Neural cell (in vitro differentiated cells): ENCODE measurements at regions not wholly inside any gene's neighbourhood (a gene's known extent, or its start where the extent isn't known, plus 50 kb on each side); places are given as distances from the start of the nearest gene placed in this dataset.

ENCODE experiments used
- H2AFZ ChIP-seq: fragments of 200-600, 300-800 bp; sonication (generic), shearing (Covaris generic); 2 replicates; pipeline ENCODE4 v1.6.0; 2014; ENCODE audit warnings: low read depth, mild to moderate bottlenecking, antibody characterized with exemption, low read length, moderate library complexity
- H3F3A ChIP-seq: fragments of 200-600 bp; shearing (Covaris generic); 2 replicates; pipeline ENCODE4 v1.6.1; 2016; ENCODE audit warnings: mild to moderate bottlenecking, moderate library complexity, mixed read lengths, antibody characterized with exemption, low read length; ENCODE audit not compliant: insufficient read depth, poor library complexity, severe bottlenecking
- H3K27ac ChIP-seq: fragments of 200-600, 300-800 bp; sonication (generic), shearing (Covaris generic); 2 replicates; pipeline ENCODE4 v1.5.1; 2014; ENCODE audit warnings: mild to moderate bottlenecking, low read length, moderate library complexity
- H3K27me3 ChIP-seq: fragments of 300-800, 200-600 bp; sonication (generic), shearing (Covaris generic); 2 replicates; pipeline ENCODE4 v1.6.0; 2014; ENCODE audit warnings: mild to moderate bottlenecking, low read depth, low read length, moderate library complexity; ENCODE audit not compliant: insufficient read depth
- H3K36me3 ChIP-seq: fragments of 300-800, 200-600 bp; sonication (generic), shearing (Covaris generic); 2 replicates; pipeline ENCODE4 v1.5.1; 2014; ENCODE audit warnings: mild to moderate bottlenecking, antibody characterized with exemption, low read length, moderate library complexity; ENCODE audit not compliant: insufficient read depth
- H3K4me2 ChIP-seq: fragments of 300-800, 200-600 bp; sonication (generic), shearing (Covaris generic); 2 replicates; pipeline ENCODE4 v1.6.0; 2014; ENCODE audit warnings: mild to moderate bottlenecking, low read length
- H3K4me3 ChIP-seq: fragments of 300-800, 200-600 bp; sonication (generic), shearing (Covaris generic); 2 replicates; pipeline ENCODE4 v1.5.1; 2014; ENCODE audit warnings: mild to moderate bottlenecking, low read length, moderate library complexity
- H3K79me2 ChIP-seq: fragments of 200-600 bp; shearing (Covaris generic); replicated peaks from 2 replicates; pipeline ENCODE4 v1.6.0; 2014; ENCODE audit warnings: mild to moderate bottlenecking, low read length, moderate library complexity; ENCODE audit not compliant: insufficient read depth
- H3K9ac ChIP-seq: fragments of 300-800, 200-600 bp; sonication (generic), shearing (Covaris generic); 2 replicates; pipeline ENCODE4 v1.6.1; 2016; ENCODE audit warnings: mild to moderate bottlenecking, low read length, mixed read lengths
- H3K9me2 ChIP-seq: fragments of 200-600 bp; shearing (Covaris generic); 2 replicates; pipeline ENCODE4 v1.6.1; 2016; ENCODE audit warnings: mild to moderate bottlenecking, low read length, mixed read lengths; ENCODE audit not compliant: insufficient read depth
- H3K9me3 ChIP-seq: fragments of 200-600, 300-800 bp; sonication (generic), shearing (Covaris generic); 2 replicates; pipeline ENCODE4 v1.6.1; 2016; ENCODE audit warnings: mild to moderate bottlenecking, mixed run types, low read length, moderate library complexity, mixed read lengths
- H4K20me1 ChIP-seq: fragments of 200-600 bp; shearing (Covaris generic); 2 replicates; pipeline ENCODE4 v1.6.1; 2016; ENCODE audit warnings: mild to moderate bottlenecking, mixed run types; ENCODE audit not compliant: insufficient read depth
- EP300 ChIP-seq: fragments of 450-650 bp; conservative IDR thresholded peaks from 2 replicates; pipeline ENCODE4 v1.6.1; 2014; ENCODE audit warnings: antibody characterized with exemption, mild to moderate bottlenecking, moderate library complexity; ENCODE audit not compliant: poor library complexity, severe bottlenecking
- EZH2 ChIP-seq: fragments of 200-600, 300-800 bp; shearing (Covaris generic), sonication (generic); IDR thresholded peaks from 2 replicates; pipeline ENCODE4 v1.6.1; 2014; ENCODE audit warnings: antibody characterized with exemption, low read length, borderline replicate concordance, mild to moderate bottlenecking; ENCODE audit not compliant: insufficient read depth, poor library complexity, severe bottlenecking
- MXI1 ChIP-seq: fragments of 450-650 bp; conservative IDR thresholded peaks from 2 replicates; pipeline ENCODE4 v1.6.1; 2014; ENCODE audit warnings: antibody characterized with exemption, mild to moderate bottlenecking; ENCODE audit not compliant: poor library complexity, severe bottlenecking
- POLR2AphosphoS5 ChIP-seq: IDR thresholded peaks from 2 replicates; pipeline ENCODE4 v1.6.1; 2012
- RAD21 ChIP-seq: fragments of 450-650 bp; conservative IDR thresholded peaks from 2 replicates; pipeline ENCODE4 v1.6.1; 2014; ENCODE audit warnings: antibody characterized with exemption, mild to moderate bottlenecking, moderate library complexity
- REST ChIP-seq: IDR thresholded peaks from 2 replicates; pipeline ENCODE4 v1.6.1; 2012; ENCODE audit warnings: borderline replicate concordance
- SMC3 ChIP-seq: fragments of 450-650 bp; conservative IDR thresholded peaks from 2 replicates; pipeline ENCODE4 v1.6.1; 2014; ENCODE audit warnings: antibody characterized with exemption, mild to moderate bottlenecking, moderate library complexity; ENCODE audit not compliant: poor library complexity
- TAF1 ChIP-seq: IDR thresholded peaks from 2 replicates; pipeline ENCODE4 v1.6.1; 2012; ENCODE audit warnings: low read depth
- TF ChIP-seq, protein P1 (sequence below): fragments of 450-650 bp; IDR thresholded peaks from 2 replicates; pipeline ENCODE4 v1.5.1; 2014; ENCODE audit warnings: antibody characterized with exemption, mild to moderate bottlenecking, moderate library complexity; ENCODE audit not compliant: poor library complexity, severe bottlenecking

DNA sequence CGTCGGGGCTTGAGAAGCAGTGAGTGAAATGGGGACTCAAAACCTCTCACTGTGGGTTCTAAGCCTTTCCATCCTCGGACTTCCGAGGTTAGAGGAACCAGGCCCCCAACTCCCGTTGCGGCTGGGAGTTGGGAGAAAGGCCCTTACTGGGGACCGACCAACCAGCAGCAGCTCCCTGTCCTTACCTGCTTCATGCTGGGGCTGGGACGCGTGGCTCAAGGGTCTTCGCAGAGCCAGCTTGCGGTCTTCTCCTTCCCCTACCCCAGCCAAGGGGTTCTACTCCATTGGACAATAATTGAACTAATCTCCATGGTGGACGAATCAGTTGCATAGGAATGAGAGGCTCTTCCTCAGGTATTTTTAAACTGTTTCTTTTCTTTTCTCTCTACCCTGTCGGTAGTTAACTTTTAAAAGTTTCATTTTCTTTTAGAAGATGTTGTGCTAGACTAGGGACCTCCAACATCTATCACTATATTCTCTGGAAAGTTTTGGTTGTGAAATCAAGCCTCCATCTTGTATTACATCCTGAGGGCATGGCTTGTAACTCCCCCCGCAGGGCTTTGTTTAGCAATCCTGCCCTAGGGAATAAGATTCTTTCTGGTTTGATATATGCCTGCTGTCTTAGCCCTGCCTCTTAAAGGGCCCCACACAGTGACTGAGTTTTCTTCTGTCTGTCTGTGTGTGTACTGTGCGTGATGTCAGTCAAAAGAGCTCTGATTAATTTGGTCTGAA, 1027.1 kb upstream of the PCDH9 start:
- H2AFZ ChIP-seq: no peak overlapping the region
- H3K9me2 ChIP-seq: no peaks in the 10 kb centered on the region
- no peaks in the 10 kb centered on the region for H3K36me3 ChIP-seq
- H3K79me2 ChIP-seq: no peaks in the 10 kb centered on the region
- TF ChIP-seq, protein P1, sequence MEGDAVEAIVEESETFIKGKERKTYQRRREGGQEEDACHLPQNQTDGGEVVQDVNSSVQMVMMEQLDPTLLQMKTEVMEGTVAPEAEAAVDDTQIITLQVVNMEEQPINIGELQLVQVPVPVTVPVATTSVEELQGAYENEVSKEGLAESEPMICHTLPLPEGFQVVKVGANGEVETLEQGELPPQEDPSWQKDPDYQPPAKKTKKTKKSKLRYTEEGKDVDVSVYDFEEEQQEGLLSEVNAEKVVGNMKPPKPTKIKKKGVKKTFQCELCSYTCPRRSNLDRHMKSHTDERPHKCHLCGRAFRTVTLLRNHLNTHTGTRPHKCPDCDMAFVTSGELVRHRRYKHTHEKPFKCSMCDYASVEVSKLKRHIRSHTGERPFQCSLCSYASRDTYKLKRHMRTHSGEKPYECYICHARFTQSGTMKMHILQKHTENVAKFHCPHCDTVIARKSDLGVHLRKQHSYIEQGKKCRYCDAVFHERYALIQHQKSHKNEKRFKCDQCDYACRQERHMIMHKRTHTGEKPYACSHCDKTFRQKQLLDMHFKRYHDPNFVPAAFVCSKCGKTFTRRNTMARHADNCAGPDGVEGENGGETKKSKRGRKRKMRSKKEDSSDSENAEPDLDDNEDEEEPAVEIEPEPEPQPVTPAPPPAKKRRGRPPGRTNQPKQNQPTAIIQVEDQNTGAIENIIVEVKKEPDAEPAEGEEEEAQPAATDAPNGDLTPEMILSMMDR: no peak
- TF ChIP-seq MXI1 (no peak), TAF1 (no peak), EP300 (no peak), SMC3 (no peak), EZH2 (no peak), REST (no peak), RAD21 (no peak), POLR2AphosphoS5 (no peak)
- H3K9me3 ChIP-seq: no peaks in the 10 kb centered on the region
- no peak overlapping the region for H3K4me3 ChIP-seq
- H3K27me3 ChIP-seq: no peaks in the 10 kb centered on the region
- no peak overlapping the region for H3K27ac ChIP-seq
- H3F3A ChIP-seq: no peaks in the 10 kb centered on the region
- no peaks in the 10 kb centered on the region for H4K20me1 ChIP-seq
- no peak overlapping the region for H3K9ac ChIP-seq
- H3K4me2 ChIP-seq: no peak overlapping the region

DNA sequence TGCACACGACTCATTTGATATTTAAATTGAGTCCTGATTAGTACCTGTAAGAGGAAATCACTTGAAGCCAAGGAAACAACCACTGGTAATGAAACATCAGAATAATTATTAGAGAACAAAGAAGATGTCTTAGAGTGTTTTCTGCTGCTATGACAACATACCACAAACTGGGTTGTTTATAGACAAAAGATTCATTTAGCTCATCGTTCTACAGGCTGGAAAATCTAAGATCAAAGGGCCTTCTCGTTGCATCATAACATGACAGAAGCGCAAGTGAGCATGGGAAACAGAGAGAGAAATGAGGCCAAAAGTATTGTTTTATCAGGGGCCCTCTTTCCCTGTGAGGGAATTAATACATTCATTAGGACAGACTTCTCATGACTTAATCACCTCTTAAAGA, 1024.0 kb upstream of the PCDH9 start:
- H3K27ac ChIP-seq: no peak overlapping the region
- no peaks in the 10 kb centered on the region for H3F3A ChIP-seq
- H4K20me1 ChIP-seq: no peaks in the 10 kb centered on the region

More for the DNA sequence above, 1024.0 kb upstream of the PCDH9 start:
- H3K9me3 ChIP-seq: no peaks in the 10 kb centered on the region
- no peaks in the 10 kb centered on the region for H3K79me2 ChIP-seq
- no peaks in the 10 kb centered on the region for H3K9me2 ChIP-seq
- TF ChIP-seq MXI1 (no peak), POLR2AphosphoS5 (no peak), SMC3 (no peak), EZH2 (no peak), REST (no peak), TAF1 (no peak), EP300 (no peak), RAD21 (no peak)
- TF ChIP-seq, protein P1: no peak
- no peaks in the 10 kb centered on the region for H3K27me3 ChIP-seq
- no peaks in the 10 kb centered on the region for H3K36me3 ChIP-seq
- no peak overlapping the region for H3K4me2 ChIP-seq
- no peak overlapping the region for H2AFZ ChIP-seq
- H3K4me3 ChIP-seq: no peak overlapping the region
- H3K9ac ChIP-seq: no peak overlapping the region
